Left cardiac atrium (tissue), 4 donors: ENCODE measurements at regions not wholly inside any gene's neighbourhood (a gene's known extent, or its start where the extent isn't known, plus 50 kb on each side); places are given as distances from the start of the nearest gene placed in this dataset.
"Not testable (repeated sequence)": the region's sequence is repeated elsewhere in the genome, so short reads cannot be mapped to it uniquely, and the experiment has no call there.

Experiments used
- ATAC-seq, 2 donors: fragments of 200-7000 bp; cut with Tn5 transposase; one replicate each; pipeline ENCODE4 v1.9.1; 2020; ENCODE audit warnings: mild to moderate bottlenecking in 2 of 2, moderate library complexity in 2 of 2
- DNase-seq: peaks from one replicate; pipeline ENCODE4 v3.0.0-alpha.2; 2020
- intact Hi-C, 2 donors: fragments of 100-400 bp; cut with DNase I; formaldehyde crosslinking; loops; one replicate each; pipeline versions ENCODE4 v1.14.1 to v1.15.1; 2022 to 2023
- donor health status: DM: no; HTN: yes; CAD: no.
- donor health status: DM: no; HTN: yes; CAD: no; lungs with severe emphysema.
- donor health status: DM: yes; HTN: yes; CAD: no.
- donor health status: Dilated cardiomyopathy.

DNA sequence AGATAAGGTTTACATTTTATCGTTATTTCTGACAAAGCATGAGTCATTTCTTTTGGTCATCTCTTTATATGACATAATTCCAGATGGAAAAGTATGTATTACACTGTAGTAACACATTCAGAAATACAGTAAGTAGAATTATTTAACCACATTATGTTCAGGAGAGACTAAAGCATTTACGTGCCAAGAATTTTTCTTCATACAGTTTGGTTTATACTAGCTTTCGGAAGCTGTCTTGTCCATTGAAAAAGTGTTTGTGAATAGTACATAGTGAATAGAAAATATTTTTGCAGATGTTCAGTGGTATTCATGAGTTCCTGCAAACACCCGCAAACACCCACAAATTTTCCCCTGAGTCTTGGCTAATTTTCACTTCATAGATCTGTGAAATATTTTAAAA, 1033.0 kb upstream of the INTU start:
- intact Hi-C loops, result loop anchor here in 1 of 2 donors (10.0 kb wide), 1 partner anchor 1135 kb away; no protein-coding TSS in a partner anchor
- no peak for ATAC-seq

GRCh38 chr4:126603210-126603609, 1029.5 kb upstream of the INTU start:
- DNase-seq, result no peak
- ATAC-seq, result no peak
- intact Hi-C loops, result loop anchor here in 1 of 2 donors (10.0 kb wide), 1 partner anchor 1138 kb away; no protein-coding TSS in a partner anchor

More for the DNA sequence above, 1033.0 kb upstream of the INTU start:
- DNase-seq, result no peak

GRCh38 chr4:126603825-126604224, 1028.9 kb upstream of the INTU start:
- ATAC-seq (no peak), DNase-seq (no peak)
- intact Hi-C loops, result loop anchor here in 1 of 2 donors (10.0 kb wide), 1 partner anchor 1139 kb away; no protein-coding TSS in a partner anchor

DNA sequence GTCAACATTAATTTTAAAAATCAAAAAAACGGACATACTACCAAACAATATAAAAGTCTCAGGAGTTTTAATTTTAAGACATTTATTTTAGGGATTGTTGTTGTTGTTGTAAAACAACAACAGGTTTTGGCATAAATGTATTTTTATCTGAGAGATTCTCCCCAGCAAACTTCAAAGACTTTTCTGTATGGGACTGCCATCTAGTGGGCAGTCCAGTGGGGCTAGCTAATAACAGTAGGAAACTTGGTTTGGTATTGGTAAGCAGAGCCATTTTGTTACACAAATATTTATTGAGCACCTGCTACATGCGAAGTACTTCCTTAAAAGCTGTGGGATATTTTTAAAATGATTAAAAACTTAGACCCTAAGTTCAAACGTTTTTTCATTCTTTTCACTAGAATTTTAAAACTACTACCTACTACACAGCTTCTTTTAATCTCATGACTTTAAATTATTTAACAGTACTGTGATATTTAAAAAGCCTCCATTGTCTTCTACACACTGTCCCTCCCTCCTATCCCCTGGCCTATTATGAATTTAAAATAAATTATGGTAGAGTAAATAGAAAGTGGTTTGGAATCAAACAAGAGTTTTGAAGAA, 1028.4 kb upstream of the INTU start:
- ATAC-seq (peak in 1 of 2 donors; percentile 45), DNase-seq (peak; percentile 27)
- intact Hi-C loops, result loop anchor here in 1 of 2 donors (10.0 kb wide), 1 partner anchor 1140 kb away; no protein-coding TSS in a partner anchor

DNA sequence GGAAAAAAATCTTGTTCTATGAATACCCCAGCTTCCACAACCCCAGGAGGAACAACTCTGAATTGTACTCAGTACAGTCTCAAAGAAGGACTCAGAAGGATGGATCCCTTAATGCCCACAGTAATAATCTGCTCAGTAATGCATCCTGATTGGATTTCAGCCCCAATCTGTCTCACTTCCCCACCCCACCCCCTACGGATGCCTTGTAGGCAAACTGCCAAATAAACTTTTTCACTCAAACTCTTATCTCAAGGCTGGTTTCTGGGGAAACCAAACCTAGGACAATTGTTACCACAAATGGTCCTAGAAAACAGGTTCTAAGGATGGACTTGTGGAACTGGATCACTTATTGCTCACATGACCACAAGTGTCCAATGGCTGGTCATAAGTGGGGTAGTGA, 1021.8 kb upstream of the INTU start:
- intact Hi-C loops, result no loop called here
- ATAC-seq, result no peak

DNA sequence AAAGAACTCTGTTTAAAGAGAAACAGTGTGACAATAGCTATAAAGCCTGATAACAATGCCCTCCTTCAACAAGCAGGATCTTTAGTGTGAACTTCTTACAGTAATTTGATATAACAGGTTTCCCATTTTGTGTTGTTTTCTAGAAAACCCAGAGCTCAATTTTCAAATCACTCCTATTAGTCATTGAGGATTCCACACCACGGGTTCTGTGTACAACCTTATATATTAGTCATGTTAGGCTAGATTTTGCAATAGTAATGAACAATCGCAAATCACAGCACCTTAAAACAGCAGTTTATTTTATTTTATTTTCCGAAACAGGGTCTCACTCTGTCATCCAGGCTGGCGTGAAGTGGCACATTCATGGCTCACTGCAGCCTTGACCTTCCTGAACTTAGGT, 1020.9 kb upstream of the INTU start:
- ATAC-seq, result no peak
- no peak for DNase-seq
- intact Hi-C loops, result no loop called here

More for the DNA sequence above, 1021.8 kb upstream of the INTU start:
- no peak for DNase-seq

- ATAC-seq, result no peak
- no peak for DNase-seq
- intact Hi-C loops, result no loop called here
Measured at GRCh38 chr4:126614356-126614855, 1018.4 kb upstream of the INTU start.

DNA sequence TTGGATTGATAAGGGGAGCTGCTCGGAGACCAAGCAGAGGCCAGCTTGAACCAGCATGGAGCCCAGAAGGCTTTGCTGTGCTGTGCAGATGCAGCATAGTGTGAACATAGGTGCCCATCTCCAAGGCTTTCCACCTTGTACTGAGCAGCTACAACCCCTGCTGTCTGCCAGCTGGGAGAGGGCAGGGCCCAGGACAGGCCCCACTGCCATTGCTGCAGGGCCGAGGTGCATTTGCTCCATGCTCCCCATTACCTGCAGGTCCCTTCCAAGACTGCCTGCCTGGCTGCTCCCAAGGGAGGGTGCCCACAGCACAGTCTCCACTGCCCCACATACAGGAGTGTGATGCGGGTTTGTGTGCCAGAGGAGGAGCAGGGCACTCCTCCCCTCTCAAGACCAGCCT, 1016.0 kb upstream of the INTU start:
- DNase-seq (no peak), ATAC-seq (no peak)
- intact Hi-C loops, result no loop called here

DNA sequence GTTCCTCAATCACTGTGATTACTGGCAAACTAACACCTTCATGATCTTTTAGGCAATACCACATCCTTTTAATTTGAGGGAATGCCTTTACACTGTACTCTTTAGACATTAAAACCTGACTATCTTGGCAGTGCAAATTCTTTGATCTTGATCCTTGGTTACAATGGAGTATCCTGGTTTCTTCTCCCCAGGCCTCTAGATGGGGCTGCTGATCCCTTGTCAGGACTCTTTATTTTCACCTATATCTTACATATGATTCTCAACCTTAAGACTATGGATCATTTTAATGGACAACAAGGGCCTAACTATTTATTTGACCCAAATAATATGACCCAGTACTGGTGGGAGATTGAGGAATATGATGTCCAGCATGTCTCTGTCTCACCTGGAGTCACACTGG, 1005.5 kb upstream of the INTU start:
- intact Hi-C loops, result no loop called here
- DNase-seq (no peak), ATAC-seq (no peak)

DNA sequence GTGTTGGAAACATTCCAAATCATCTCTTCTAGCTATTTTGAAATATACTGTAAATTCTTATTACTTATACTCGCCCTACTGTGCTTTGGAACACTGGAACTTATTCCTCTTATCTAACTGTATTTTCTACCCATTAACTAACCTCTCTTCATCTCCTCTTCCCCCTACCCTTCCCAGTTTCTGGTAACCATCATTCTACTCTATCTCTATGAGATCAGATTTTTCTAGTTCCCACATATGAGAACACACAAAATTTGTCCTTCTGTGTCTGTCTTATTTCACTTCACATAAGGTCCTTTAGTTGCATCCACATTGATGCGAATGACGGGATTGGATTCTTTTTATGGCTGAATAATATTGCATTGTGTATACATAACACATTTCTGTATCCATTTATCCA, 1003.8 kb upstream of the INTU start:
- ATAC-seq (no peak), DNase-seq (no peak)
- intact Hi-C loops, result no loop called here

DNA sequence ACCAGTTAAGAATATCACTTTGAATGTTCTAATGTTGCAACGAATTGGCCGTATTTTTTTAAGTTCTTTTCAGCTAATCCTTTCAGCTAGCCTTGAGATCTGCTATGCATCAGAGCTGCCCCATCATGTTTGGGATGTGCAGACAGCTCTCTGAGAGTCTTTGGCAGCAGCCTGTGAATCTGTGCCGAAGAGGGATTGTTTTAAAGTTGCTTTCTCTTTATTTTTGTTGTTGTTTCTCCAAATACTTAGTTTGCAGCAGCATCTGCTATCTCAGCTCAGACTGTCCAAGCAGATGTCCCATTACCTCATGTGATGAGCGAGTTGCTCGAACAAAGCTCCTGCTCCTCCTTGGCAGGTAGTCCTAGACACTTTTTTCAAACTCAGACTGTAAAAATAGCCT, 1002.5 kb upstream of the INTU start:
- ATAC-seq, result peak; percentile 59 to 67
- DNase-seq, result no peak
- intact Hi-C loops, result no loop called here

- intact Hi-C loops, result no loop called here
- no peak for ATAC-seq
- no peak for DNase-seq
Measured at GRCh38 chr4:126633306-126633705, 999.5 kb upstream of the INTU start.

- ATAC-seq (no peak), DNase-seq (no peak)
- intact Hi-C loops, result no loop called here
Measured at GRCh38 chr4:126637706-126638105, 995.1 kb upstream of the INTU start.

GRCh38 chr4:126647320-126647719, 985.4 kb upstream of the INTU start:
- intact Hi-C loops, result no loop called here
- no peak for ATAC-seq
- no peak for DNase-seq

DNA sequence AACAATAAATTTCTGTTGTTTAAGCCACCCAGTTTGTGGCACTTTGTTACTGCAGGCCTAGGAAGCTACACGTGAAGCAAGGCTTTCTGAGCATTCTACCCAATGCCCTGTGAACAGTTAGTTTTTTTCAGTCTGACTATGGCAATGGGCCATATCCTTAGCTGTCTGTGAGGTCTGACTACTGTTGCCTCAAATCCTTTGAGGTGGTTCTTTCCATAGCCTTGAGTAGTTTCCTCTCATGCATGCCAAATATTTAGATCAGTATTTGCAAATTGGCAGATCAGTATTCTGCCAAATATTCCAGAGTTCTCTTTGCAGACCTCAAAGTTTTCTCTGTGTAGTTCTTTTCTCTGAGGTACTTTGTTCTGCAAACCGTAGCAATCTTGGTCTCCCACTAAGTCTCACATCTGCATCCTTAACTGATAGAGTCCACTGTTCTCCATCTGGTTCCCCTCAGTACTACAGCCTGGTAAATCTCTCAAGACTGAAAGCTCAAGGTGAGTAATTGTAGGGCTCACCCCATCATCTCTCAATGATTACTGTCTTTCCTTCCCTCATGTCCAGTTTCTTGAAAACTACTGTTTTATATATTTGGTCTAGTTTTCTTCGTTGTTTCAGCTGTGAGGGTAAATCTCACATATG, 984.9 kb upstream of the INTU start:
- intact Hi-C loops, result no loop called here
- no peak for ATAC-seq
- no peak for DNase-seq

GRCh38 chr4:126658411-126658810, 974.3 kb upstream of the INTU start:
- intact Hi-C loops, result no loop called here
- no peak for ATAC-seq
- no peak for DNase-seq

GRCh38 chr4:126661194-126661593, 971.6 kb upstream of the INTU start:
- intact Hi-C loops, result no loop called here
- ATAC-seq, result peak; percentile 82 to 88
- DNase-seq, result no peak

GRCh38 chr4:126664839-126665238, 967.9 kb upstream of the INTU start:
- intact Hi-C loops, result no loop called here
- DNase-seq, result no peak
- ATAC-seq, result no peak

DNA sequence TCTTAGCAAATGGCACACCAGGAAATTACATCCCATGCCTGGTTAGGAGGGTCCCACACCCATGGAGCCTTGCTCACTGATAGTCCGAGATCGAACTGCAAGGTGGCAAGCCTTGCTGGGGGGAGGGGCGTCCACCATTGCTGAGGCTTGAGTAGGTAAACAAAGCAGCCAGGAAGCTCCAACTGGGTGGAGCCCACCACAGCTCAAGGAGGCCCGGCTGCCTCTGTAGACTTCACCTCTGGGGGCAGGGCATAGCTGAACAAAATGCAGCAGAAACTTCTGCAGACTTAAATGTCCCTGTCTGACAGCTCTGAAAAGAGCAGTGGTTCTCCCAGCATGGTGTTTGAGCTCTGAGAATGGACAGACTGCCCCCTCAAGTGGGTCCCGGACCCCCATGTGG, 962.7 kb upstream of the INTU start:
- intact Hi-C loops, DNase-seq, ATAC-seq: not testable (repeated sequence)

- no peak for DNase-seq
- intact Hi-C loops, result no loop called here
- no peak for ATAC-seq
Measured at GRCh38 chr4:126678618-126679017, 954.1 kb upstream of the INTU start.

DNA sequence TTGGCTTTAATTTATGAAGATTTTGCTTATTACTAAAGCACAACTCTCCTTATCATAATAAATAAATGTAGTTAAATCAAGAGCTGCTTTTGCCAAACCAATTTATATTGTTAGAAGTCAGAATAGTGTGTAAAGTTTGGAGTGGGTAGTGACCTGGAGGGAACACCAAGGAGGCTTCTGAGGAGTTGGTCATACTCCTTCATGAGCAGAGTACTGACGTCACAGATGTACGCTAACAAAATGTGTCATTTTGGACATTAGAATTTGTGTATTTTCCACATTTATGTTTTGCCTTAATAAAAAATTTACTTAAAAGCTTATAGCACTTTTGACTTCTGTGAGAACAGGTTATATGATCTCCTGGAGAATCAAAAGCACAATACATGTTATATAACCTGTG, 953.5 kb upstream of the INTU start:
- intact Hi-C loops, result no loop called here
- DNase-seq, result no peak
- ATAC-seq, result no peak
